IPS-18a (cell line): ENCODE measurements at regions not wholly inside any gene's neighbourhood (a gene's known extent, or its start where the extent isn't known, plus 50 kb on each side); places are given as distances from the start of the nearest gene placed in this dataset.
"Not testable (repeated sequence)": the region's sequence is repeated elsewhere in the genome, so short reads cannot be mapped to it uniquely, and the experiment has no call there.

Source experiments
- H3K27ac ChIP-seq: one replicate; pipeline ENCODE4 v1.5.1; 2013; ENCODE audit warnings: low read length
- H3K27me3 ChIP-seq: one replicate; pipeline ENCODE4 v1.6.1; 2013; ENCODE audit warnings: mild to moderate bottlenecking, low read length; ENCODE audit not compliant: control insufficient read depth, insufficient read depth
- H3K36me3 ChIP-seq: one replicate; pipeline ENCODE4 v1.6.1; 2013; ENCODE audit warnings: low read depth, low read length; ENCODE audit not compliant: control insufficient read depth
- H3K4me1 ChIP-seq: one replicate; pipeline ENCODE4 v1.6.1; 2013; ENCODE audit warnings: low read depth, low read length; ENCODE audit not compliant: control insufficient read depth
- H3K4me3 ChIP-seq: one replicate; pipeline ENCODE4 v1.5.1; 2013; ENCODE audit warnings: low read length
- H3K9ac ChIP-seq: one replicate; pipeline ENCODE4 v1.6.1; 2013; ENCODE audit warnings: mild to moderate bottlenecking, low read length, moderate library complexity
- H3K9me3 ChIP-seq: one replicate; pipeline ENCODE4 v1.6.1; 2013; ENCODE audit warnings: low read depth, low read length; ENCODE audit not compliant: control insufficient read depth

GRCh38 chr10:109065821-109066220 is 857.5 kb downstream of the XPNPEP1 start:
- Histone ChIP-seq H3K27ac (no peak overlapping the region), H3K36me3 (no peaks in the 10 kb centered on the region), H3K27me3 (no peaks in the 10 kb centered on the region), H3K4me1 (no peaks in the 10 kb centered on the region), H3K9me3 (no peaks in the 10 kb centered on the region), H3K4me3 (no peak overlapping the region), H3K9ac (no peak overlapping the region)

- H3K36me3 ChIP-seq, result no peaks in the 10 kb centered on the region
- no peak overlapping the region for H3K9ac ChIP-seq
- no peaks in the 10 kb centered on the region for H3K4me1 ChIP-seq
- no peaks in the 10 kb centered on the region for H3K27me3 ChIP-seq
- no peak overlapping the region for H3K4me3 ChIP-seq
- H3K27ac ChIP-seq, result no peak overlapping the region
- H3K9me3 ChIP-seq, result no peaks in the 10 kb centered on the region
Observed at GRCh38 chr10:109062371-109062770, 860.9 kb downstream of the XPNPEP1 start.

DNA sequence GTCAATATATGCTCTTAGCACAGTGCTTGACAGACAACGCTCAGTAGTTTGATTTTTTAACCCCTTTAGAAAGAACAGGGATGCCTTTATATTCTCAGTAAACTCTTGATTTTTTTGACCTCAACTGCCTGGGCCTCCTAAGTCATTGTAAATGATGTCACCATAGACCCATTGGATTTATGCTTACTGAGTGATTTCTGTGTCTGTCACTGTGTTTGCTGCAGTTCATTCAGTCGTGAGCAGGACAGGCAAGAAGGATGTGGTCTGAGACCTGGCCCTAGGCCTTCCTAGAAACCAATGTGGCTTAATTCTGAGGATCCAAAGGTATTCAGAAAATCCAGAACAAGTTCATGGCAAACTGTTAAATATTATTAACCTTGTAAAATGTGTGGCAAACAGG is 868.1 kb downstream of the XPNPEP1 start:
- Histone ChIP-seq H3K9ac (no peak overlapping the region), H3K4me1 (no peaks in the 10 kb centered on the region), H3K9me3 (no peaks in the 10 kb centered on the region), H3K27me3 (no peaks in the 10 kb centered on the region), H3K4me3 (no peak overlapping the region), H3K36me3 (no peaks in the 10 kb centered on the region), H3K27ac (no peak overlapping the region)

DNA sequence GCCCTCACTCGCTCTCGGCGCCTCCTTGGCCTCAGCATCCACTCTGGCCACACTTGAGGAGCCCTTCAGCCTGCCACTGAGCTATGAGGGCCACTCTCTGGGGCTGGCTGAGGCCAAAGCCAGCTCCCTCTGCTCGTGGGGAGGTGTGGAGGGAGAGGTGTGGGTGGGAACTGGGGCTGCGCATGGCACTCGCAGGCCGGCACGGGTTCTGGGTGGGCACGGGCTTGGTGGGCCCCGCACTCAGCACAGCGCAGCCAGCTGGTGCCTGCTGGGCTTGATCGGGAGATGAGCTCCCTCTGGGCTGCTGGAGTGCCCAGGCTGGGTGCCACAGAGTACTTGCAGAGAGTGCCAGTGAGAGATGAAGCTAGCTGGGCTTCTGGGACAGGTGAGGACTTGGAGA is 875.5 kb downstream of the XPNPEP1 start:
- Histone ChIP-seq H3K27ac (no peak overlapping the region), H3K9ac (no peak overlapping the region), H3K36me3 (no peaks in the 10 kb centered on the region), H3K9me3 (no peaks in the 10 kb centered on the region), H3K4me3 (no peak overlapping the region), H3K4me1 (no peaks in the 10 kb centered on the region), H3K27me3 (no peaks in the 10 kb centered on the region)

- not testable (repeated sequence) for H3K27me3 ChIP-seq, H3K27ac ChIP-seq, H3K4me1 ChIP-seq, H3K9ac ChIP-seq, H3K9me3 ChIP-seq, H3K4me3 ChIP-seq, H3K36me3 ChIP-seq
Observed at GRCh38 chr10:109046427-109046826, 876.9 kb downstream of the XPNPEP1 start.

- Histone ChIP-seq H3K36me3 (no peaks in the 10 kb centered on the region), H3K9me3 (no peaks in the 10 kb centered on the region), H3K4me1 (no peaks in the 10 kb centered on the region), H3K27ac (no peak overlapping the region), H3K27me3 (no peaks in the 10 kb centered on the region), H3K9ac (no peak overlapping the region), H3K4me3 (no peak overlapping the region)
Observed at GRCh38 chr10:109040622-109041021, 882.7 kb downstream of the XPNPEP1 start.

DNA sequence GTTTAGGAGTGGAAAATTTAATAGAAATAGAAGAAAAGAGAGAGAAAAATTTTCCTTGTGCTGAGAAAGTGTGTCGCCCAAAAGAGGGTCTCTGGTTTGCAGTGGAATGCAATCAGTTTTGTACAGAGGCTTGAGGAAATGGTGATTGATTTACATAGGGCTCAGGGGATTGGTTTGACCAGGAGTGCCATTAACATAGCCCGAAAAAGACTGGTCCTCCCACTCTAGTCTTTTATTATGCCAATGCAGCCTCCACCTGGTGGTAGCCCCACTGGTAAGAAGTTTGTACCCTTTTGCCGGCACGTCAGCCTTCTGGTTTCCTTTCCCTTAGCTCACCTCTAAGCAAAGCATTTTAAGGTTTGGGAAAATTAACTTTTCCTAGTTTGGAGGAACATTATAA is 885.3 kb downstream of the XPNPEP1 start:
- H3K9me3 ChIP-seq, result no peaks in the 10 kb centered on the region

DNA sequence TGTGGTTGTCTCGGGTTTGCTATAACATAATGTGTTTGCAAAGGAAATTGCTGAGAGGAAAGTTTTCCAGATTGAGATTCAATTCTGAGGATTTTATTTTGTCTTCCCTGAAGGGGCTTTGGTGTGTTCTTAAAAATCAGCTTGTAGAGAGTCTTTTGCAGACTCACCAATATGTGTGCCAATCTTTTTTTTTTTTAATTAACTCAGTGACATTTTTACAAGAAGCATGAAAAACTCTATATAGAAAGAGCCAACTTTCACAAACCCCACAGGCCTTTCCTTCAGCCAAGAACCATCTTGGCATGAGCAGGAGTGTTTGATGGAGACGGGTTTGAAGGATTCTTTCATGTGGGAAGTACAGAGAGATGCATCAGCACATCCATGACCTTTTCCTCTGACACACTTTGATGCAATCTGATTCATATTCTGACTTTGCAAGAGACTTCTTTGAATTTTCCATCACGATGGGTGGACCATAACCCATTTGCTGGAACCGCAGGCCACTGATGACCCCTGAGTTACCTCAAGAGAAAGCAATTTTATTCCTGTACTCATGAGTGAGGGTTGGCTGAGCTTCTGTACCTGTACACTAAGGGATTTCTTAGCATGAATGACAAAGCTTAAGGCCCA is 892.6 kb downstream of the XPNPEP1 start:
- Histone ChIP-seq H3K9me3 (no peaks in the 10 kb centered on the region), H3K27ac (no peak overlapping the region), H3K4me3 (no peak overlapping the region), H3K4me1 (no peaks in the 10 kb centered on the region), H3K27me3 (no peaks in the 10 kb centered on the region), H3K36me3 (no peaks in the 10 kb centered on the region), H3K9ac (no peak overlapping the region)

More for the DNA sequence above, 885.3 kb downstream of the XPNPEP1 start:
- H3K27ac ChIP-seq, result no peak overlapping the region
- no peaks in the 10 kb centered on the region for H3K27me3 ChIP-seq
- H3K4me1 ChIP-seq, result no peaks in the 10 kb centered on the region
- H3K9ac ChIP-seq, result no peak overlapping the region
- H3K4me3 ChIP-seq, result no peak overlapping the region
- no peaks in the 10 kb centered on the region for H3K36me3 ChIP-seq

DNA sequence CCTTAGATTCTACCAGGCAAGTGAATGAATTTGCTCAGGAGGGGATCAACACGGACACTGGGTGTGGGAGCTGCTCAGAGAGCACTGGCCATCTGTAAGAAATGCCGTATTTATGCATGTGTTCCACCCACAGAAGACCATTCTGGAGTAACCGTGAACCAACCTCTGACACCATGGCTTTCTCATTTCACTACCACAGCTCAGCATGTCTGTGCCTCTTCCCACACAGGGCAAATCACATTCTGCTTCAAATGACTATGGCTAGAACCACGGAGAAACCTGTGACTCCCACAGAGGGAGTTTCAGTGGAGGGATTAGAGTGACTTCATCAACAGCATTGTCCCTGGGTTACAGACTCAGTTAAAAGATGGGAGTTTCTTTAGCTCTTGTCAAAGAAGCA is 893.4 kb downstream of the XPNPEP1 start:
- Histone ChIP-seq H3K27me3 (no peaks in the 10 kb centered on the region), H3K9me3 (no peaks in the 10 kb centered on the region), H3K27ac (no peak overlapping the region), H3K4me3 (no peak overlapping the region), H3K36me3 (no peaks in the 10 kb centered on the region), H3K4me1 (no peaks in the 10 kb centered on the region), H3K9ac (no peak overlapping the region)

GRCh38 chr10:109027534-109028185 is 895.7 kb downstream of the XPNPEP1 start:
- Histone ChIP-seq H3K27ac (no peak overlapping the region), H3K4me1 (no peaks in the 10 kb centered on the region), H3K9me3 (no peaks in the 10 kb centered on the region), H3K27me3 (no peaks in the 10 kb centered on the region), H3K4me3 (no peak overlapping the region), H3K9ac (no peak overlapping the region), H3K36me3 (no peaks in the 10 kb centered on the region)

DNA sequence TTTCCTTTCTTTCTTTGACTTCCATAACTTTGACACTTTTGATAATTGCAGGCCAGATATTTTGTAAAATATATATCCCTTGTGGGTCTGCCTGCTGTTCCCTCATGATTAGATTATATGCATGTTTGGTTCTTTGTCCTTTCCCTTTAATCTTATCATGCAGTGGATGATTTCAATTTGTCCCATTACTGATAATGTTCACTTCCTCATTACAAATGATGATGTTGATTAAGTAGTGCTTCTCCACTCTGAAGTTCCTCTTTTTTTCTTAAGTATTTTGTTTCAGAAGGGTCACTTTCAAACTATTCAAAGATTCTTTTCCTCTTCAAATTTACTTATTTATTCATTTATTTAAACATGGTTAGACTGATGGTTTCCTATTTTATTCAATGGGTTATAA is 898.1 kb downstream of the XPNPEP1 start:
- H3K4me1 ChIP-seq, result no peaks in the 10 kb centered on the region
- no peaks in the 10 kb centered on the region for H3K27me3 ChIP-seq
- no peaks in the 10 kb centered on the region for H3K36me3 ChIP-seq
- H3K27ac ChIP-seq, result no peak overlapping the region
- H3K9ac ChIP-seq, result no peak overlapping the region
- H3K9me3 ChIP-seq, result no peaks in the 10 kb centered on the region
- H3K4me3 ChIP-seq, result no peak overlapping the region

DNA sequence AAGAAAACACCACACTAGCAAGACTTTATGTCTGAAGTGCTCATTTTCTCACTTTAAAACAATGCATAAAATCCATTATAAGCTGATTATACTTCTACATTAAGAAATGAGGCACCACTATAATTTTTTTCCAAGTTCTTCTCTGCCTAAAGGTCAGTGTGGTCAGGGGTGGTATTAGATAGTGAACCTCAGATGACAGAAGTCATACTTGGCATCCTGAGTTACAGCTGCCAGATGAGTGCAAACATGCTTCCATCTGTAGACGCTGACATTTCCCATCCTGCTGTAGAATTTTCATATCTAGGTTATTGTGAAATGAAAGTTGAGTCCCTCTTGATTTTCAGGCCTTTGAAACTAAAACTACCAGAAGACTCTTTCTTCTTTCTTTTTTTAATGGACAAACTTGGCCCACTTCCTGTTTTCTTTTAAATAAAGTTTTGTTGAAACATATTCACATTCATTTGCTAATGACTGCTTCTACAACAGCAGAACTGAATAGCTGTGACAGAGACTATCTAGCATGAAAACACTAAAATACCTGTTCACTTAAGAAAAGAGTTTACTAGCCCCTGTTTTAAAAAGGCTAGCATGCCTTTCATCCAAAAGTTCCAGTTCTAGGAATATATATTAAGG is 900.8 kb downstream of the XPNPEP1 start:
- H3K27me3 ChIP-seq, result no peaks in the 10 kb centered on the region
- no peak overlapping the region for H3K27ac ChIP-seq
- H3K4me1 ChIP-seq, result no peaks in the 10 kb centered on the region
- no peaks in the 10 kb centered on the region for H3K36me3 ChIP-seq
- H3K9ac ChIP-seq, result no peak overlapping the region
- H3K4me3 ChIP-seq, result no peak overlapping the region
- no peaks in the 10 kb centered on the region for H3K9me3 ChIP-seq
